ENCODE measurements at regions not wholly inside any gene's neighbourhood (a gene's known extent, or its start where the extent isn't known, plus 50 kb on each side); places are given as distances from the start of the nearest gene placed in this dataset.

GRCh38 chr1:162983671-162984425 is 85.3 kb upstream of the RGS4 start:
- Histone ChIP-seq H3K27ac (ENCODE audit: low read length) (no peak overlapping the region), H3K27me3 (ENCODE audit: control insufficient read depth, insufficient read depth, low read length) (peaks cover 2% of the 10 kb centered on the region; the same call in 1 of the 2 replicates), H3K9me3 (ENCODE audit: control insufficient read depth, insufficient read depth, low read depth, low read length) (no peaks in the 10 kb centered on the region), H3K36me3 (ENCODE audit: control insufficient read depth, insufficient read depth, low read length) (no peaks in the 10 kb centered on the region), H3K4me3 (ENCODE audit: low read depth in 2 of 2, low read length in 2 of 2) (no peak overlapping the region), H3K4me1 (ENCODE audit: control insufficient read depth, insufficient read depth, low read length) (no peaks in the 10 kb centered on the region)
- no peak for TF ChIP-seq SIN3A (IDR thresholded peaks at IDR 0.05; ENCODE audit: borderline replicate concordance, insufficient read depth, low read depth, low read length)
- TF ChIP-seq REST (IDR thresholded peaks at IDR 0.05; ENCODE audit: insufficient read depth in 1 of 2, low read depth in 2 of 2, low read length in 1 of 2) = no peak
- TF ChIP-seq CTCF (IDR thresholded peaks at IDR 0.05) = no peak
- TF ChIP-seq POLR2AphosphoS5 (IDR thresholded peaks at IDR 0.05; ENCODE audit: low read depth, low read length) = no peak
- no peak for TF ChIP-seq TCF7L2 (IDR thresholded peaks at IDR 0.05; ENCODE audit: low read depth, low read length)
- in situ Hi-C loops (cut with HindIII; ENCODE audit: low pct_unique_long_range_greater_than_20kb, low sequenced_read_pairs) (no loop called here), intact Hi-C loops (cut with micrococcal nuclease; ENCODE audit: unreplicated experiment) (no loop called here)
- no TSS peak for BruUV-seq (replicated peaks)
- ChIA-PET CTCF (no interaction called here), POLR2A (no interaction called here)
- ATAC-seq (no peak), DNase-seq (ENCODE audit: low read depth, low spot score) (no peak)

GRCh38 chr1:162982364-162982763 is 86.8 kb upstream of the RGS4 start:
- intact Hi-C loops (cut with micrococcal nuclease; ENCODE audit: unreplicated experiment) (no loop called here), in situ Hi-C loops (cut with HindIII; ENCODE audit: low pct_unique_long_range_greater_than_20kb, low sequenced_read_pairs) (no loop called here)
- ATAC-seq (no peak), DNase-seq (ENCODE audit: low read depth, low spot score) (no peak)
- H3K27ac ChIP-seq (ENCODE audit: low read length) = no peak overlapping the region
- H3K4me3 ChIP-seq (ENCODE audit: low read depth in 2 of 2, low read length in 2 of 2) = no peak overlapping the region
- BruUV-seq (replicated peaks) = no TSS peak
- no peaks in the 10 kb centered on the region for H3K9me3 ChIP-seq (ENCODE audit: control insufficient read depth, insufficient read depth, low read depth, low read length)
- no peaks in the 10 kb centered on the region for H3K4me1 ChIP-seq (ENCODE audit: control insufficient read depth, insufficient read depth, low read length)
- ChIA-PET POLR2A (no interaction called here), CTCF (no interaction called here)
- H3K36me3 ChIP-seq (ENCODE audit: control insufficient read depth, insufficient read depth, low read length) = no peaks in the 10 kb centered on the region
- peaks cover 2% of the 10 kb centered on the region; the same call in 1 of the 2 replicates for H3K27me3 ChIP-seq (ENCODE audit: control insufficient read depth, insufficient read depth, low read length)
- TF ChIP-seq POLR2AphosphoS5 (IDR thresholded peaks at IDR 0.05; ENCODE audit: low read depth, low read length) (no peak), REST (IDR thresholded peaks at IDR 0.05; ENCODE audit: insufficient read depth in 1 of 2, low read depth in 2 of 2, low read length in 1 of 2) (no peak), CTCF (IDR thresholded peaks at IDR 0.05) (no peak), TCF7L2 (IDR thresholded peaks at IDR 0.05; ENCODE audit: low read depth, low read length) (no peak), SIN3A (IDR thresholded peaks at IDR 0.05; ENCODE audit: borderline replicate concordance, insufficient read depth, low read depth, low read length) (no peak)
